HG03060 (cell line): ENCODE measurements at regions not wholly inside any gene's neighbourhood (a gene's known extent, or its start where the extent isn't known, plus 50 kb on each side); places are given as distances from the start of the nearest gene placed in this dataset.
"Not testable (repeated sequence)": the region's sequence is repeated elsewhere in the genome, so short reads cannot be mapped to it uniquely, and the experiment has no call there.

Experiments
- ATAC-seq: cut with Tn5 transposase; IDR thresholded peaks from one replicate; pipeline ENCODE4 v1.9.1; 2021; ENCODE audit warnings: low read depth, moderate number of reproducible peaks; ENCODE audit not compliant: unreplicated experiment

- ATAC-seq = no peak
Observed at GRCh38 chr10:109308971-109309370, 614.3 kb downstream of the XPNPEP1 start.

- ATAC-seq = not testable (repeated sequence)
Observed at GRCh38 chr10:109307102-109307501, 616.2 kb downstream of the XPNPEP1 start.

GRCh38 chr10:109306698-109307097 is 616.6 kb downstream of the XPNPEP1 start:
- ATAC-seq = no peak

GRCh38 chr10:109287858-109288257 is 635.5 kb downstream of the XPNPEP1 start:
- ATAC-seq = no peak

- ATAC-seq = no peak
Observed at GRCh38 chr10:109282510-109282909, 640.8 kb downstream of the XPNPEP1 start.

GRCh38 chr10:109281347-109281746 is 642.0 kb downstream of the XPNPEP1 start:
- ATAC-seq = no peak

GRCh38 chr10:109280837-109281236 is 642.5 kb downstream of the XPNPEP1 start:
- ATAC-seq = no peak

GRCh38 chr10:109277456-109277855 is 645.9 kb downstream of the XPNPEP1 start:
- ATAC-seq = no peak

GRCh38 chr10:109275960-109276359 is 647.4 kb downstream of the XPNPEP1 start:
- no peak for ATAC-seq

- ATAC-seq = no peak
Observed at GRCh38 chr10:109274681-109275080, 648.6 kb downstream of the XPNPEP1 start.

- ATAC-seq = no peak
Observed at GRCh38 chr10:109270173-109270572, 653.1 kb downstream of the XPNPEP1 start.

GRCh38 chr10:109264004-109264403 is 659.3 kb downstream of the XPNPEP1 start:
- ATAC-seq = no peak

GRCh38 chr10:109261231-109261630 is 662.1 kb downstream of the XPNPEP1 start:
- ATAC-seq = no peak

GRCh38 chr10:109259293-109259692 is 664.0 kb downstream of the XPNPEP1 start:
- no peak for ATAC-seq

- ATAC-seq = no peak
Observed at GRCh38 chr10:109253306-109253705, 670.0 kb downstream of the XPNPEP1 start.

- ATAC-seq = no peak
Observed at GRCh38 chr10:109250152-109250551, 673.2 kb downstream of the XPNPEP1 start.

- no peak for ATAC-seq
Observed at GRCh38 chr10:109247814-109248213, 675.5 kb downstream of the XPNPEP1 start.

- no peak for ATAC-seq
Observed at GRCh38 chr10:109245821-109246220, 677.5 kb downstream of the XPNPEP1 start.

- no peak for ATAC-seq
Observed at GRCh38 chr10:109239371-109239770, 683.9 kb downstream of the XPNPEP1 start.

- ATAC-seq = no peak
Observed at GRCh38 chr10:109237682-109238081, 685.6 kb downstream of the XPNPEP1 start.

- no peak for ATAC-seq
Observed at GRCh38 chr10:109237050-109237449, 686.3 kb downstream of the XPNPEP1 start.

GRCh38 chr10:109223533-109223932 is 699.8 kb downstream of the XPNPEP1 start:
- not testable (repeated sequence) for ATAC-seq

- ATAC-seq = no peak
Observed at GRCh38 chr10:109219935-109220605, 703.2 kb downstream of the XPNPEP1 start.
